H9 (cell line): ENCODE measurements at regions not wholly inside any gene's neighbourhood (a gene's known extent, or its start where the extent isn't known, plus 50 kb on each side); places are given as distances from the start of the nearest gene placed in this dataset.

Source experiments
- DNase-seq: peaks from one replicate; pipeline ENCODE4 v3.0.0-alpha.2; 2017
- H2AFZ ChIP-seq: one replicate; pipeline ENCODE4 v1.6.1; 2013; ENCODE audit warnings: mild to moderate bottlenecking, low read length, control low read depth, moderate library complexity
- H2AK5ac ChIP-seq: 2 replicates; pipeline ENCODE4 v1.6.1; 2013; ENCODE audit warnings: low read length, control low read depth, mixed read lengths; ENCODE audit not compliant: insufficient read length
- H2BK120ac ChIP-seq: one replicate; pipeline ENCODE4 v1.6.1; 2013; ENCODE audit warnings: low read depth, mild to moderate bottlenecking, low read length, control low read depth, inconsistent platforms; ENCODE audit not compliant: poor library complexity, severe bottlenecking
- H2BK12ac ChIP-seq: 2 replicates; pipeline ENCODE4 v1.6.1; 2013; ENCODE audit warnings: low read length, control low read depth, mixed read lengths, low read depth; ENCODE audit not compliant: insufficient read length
- H2BK15ac ChIP-seq: 2 replicates; pipeline ENCODE4 v1.6.1; 2013; ENCODE audit warnings: low read depth, low read length, control low read depth
- H2BK20ac ChIP-seq: one replicate; pipeline ENCODE4 v1.6.1; 2013; ENCODE audit warnings: low read depth, mild to moderate bottlenecking, low read length, control low read depth, inconsistent platforms; ENCODE audit not compliant: poor library complexity, severe bottlenecking
- H2BK5ac ChIP-seq: 2 replicates; pipeline ENCODE4 v1.6.1; 2013; ENCODE audit warnings: low read length, control low read depth, mixed read lengths; ENCODE audit not compliant: insufficient read length
- H3K14ac ChIP-seq: 2 replicates; pipeline ENCODE4 v1.6.1; 2013; ENCODE audit warnings: low read length, control low read depth; ENCODE audit not compliant: insufficient read depth
- H3K18ac ChIP-seq: 2 replicates; pipeline ENCODE4 v1.6.1; 2013; ENCODE audit warnings: low read depth, mild to moderate bottlenecking, mixed read lengths, low read length, control low read depth; ENCODE audit not compliant: insufficient read length
- H3K23ac ChIP-seq: 2 replicates; pipeline ENCODE4 v1.6.1; 2013; ENCODE audit warnings: low read length, control low read depth, mixed read lengths, low read depth; ENCODE audit not compliant: insufficient read length
- H3K23me2 ChIP-seq: 2 replicates; pipeline ENCODE4 v1.6.1; 2013; ENCODE audit warnings: low read depth, mild to moderate bottlenecking, mixed read lengths, low read length, control low read depth; ENCODE audit not compliant: insufficient read length, poor library complexity, severe bottlenecking
- H3K27ac ChIP-seq: 2 replicates; pipeline ENCODE4 v1.5.1; 2013; ENCODE audit warnings: low read length, control low read depth, mixed read lengths, low read depth; ENCODE audit not compliant: insufficient read length
- H3K27me3 ChIP-seq: 2 replicates; pipeline ENCODE4 v1.6.1; 2013; ENCODE audit warnings: low read length, control low read depth, inconsistent platforms; ENCODE audit not compliant: insufficient read depth
- H3K4ac ChIP-seq: 2 replicates; pipeline ENCODE4 v1.6.1; 2013; ENCODE audit warnings: low read depth, mild to moderate bottlenecking, control low read depth, inconsistent platforms, low read length, moderate library complexity
- H3K4me1 ChIP-seq: 2 replicates; pipeline ENCODE4 v1.6.1; 2013; ENCODE audit warnings: low read length, control low read depth, inconsistent platforms; ENCODE audit not compliant: insufficient read depth
- H3K4me2 ChIP-seq: 2 replicates; pipeline ENCODE4 v1.6.1; 2013; ENCODE audit warnings: low read length, control low read depth, mixed read lengths; ENCODE audit not compliant: insufficient read length, insufficient read depth
- H3K56ac ChIP-seq: 2 replicates; pipeline ENCODE4 v1.6.1; 2013; ENCODE audit warnings: low read depth, mild to moderate bottlenecking, mixed read lengths, low read length, control low read depth; ENCODE audit not compliant: insufficient read length
- H3K79me1 ChIP-seq: 2 replicates; pipeline ENCODE4 v1.6.1; 2013; ENCODE audit warnings: low read depth, mild to moderate bottlenecking, moderate library complexity, low read length, control low read depth, inconsistent platforms; ENCODE audit not compliant: insufficient read depth, poor library complexity, severe bottlenecking
- H3K79me2 ChIP-seq: 2 replicates; pipeline ENCODE4 v1.6.1; 2013; ENCODE audit warnings: low read length, control low read depth, inconsistent platforms; ENCODE audit not compliant: insufficient read depth
- H3K9ac ChIP-seq: 2 replicates; pipeline ENCODE4 v1.6.1; 2013; ENCODE audit warnings: low read length, control low read depth, mixed read lengths; ENCODE audit not compliant: insufficient read length; ENCODE audit errors: extremely low read depth
- H3K9me3 ChIP-seq: one replicate; pipeline ENCODE4 v1.6.1; 2013; ENCODE audit warnings: low read depth, low read length, inconsistent platforms; ENCODE audit not compliant: control insufficient read depth
- H3T11ph ChIP-seq: one replicate; pipeline ENCODE4 v1.6.1; 2013; ENCODE audit warnings: mild to moderate bottlenecking, low read length, control low read depth, inconsistent platforms
- H4K20me1 ChIP-seq: one replicate; pipeline ENCODE4 v1.6.1; 2013; ENCODE audit not compliant: control insufficient read depth, insufficient read length, insufficient read depth
- H4K5ac ChIP-seq: 2 replicates; pipeline ENCODE4 v1.6.1; 2013; ENCODE audit warnings: low read depth, mild to moderate bottlenecking, mixed read lengths, low read length, control low read depth; ENCODE audit not compliant: insufficient read length
- H4K8ac ChIP-seq: replicated peaks from 2 replicates; pipeline ENCODE4 v1.6.1; 2013; ENCODE audit warnings: low read length, control low read depth, mixed read lengths, low read depth; ENCODE audit not compliant: insufficient read length
- H4K91ac ChIP-seq: 2 replicates; pipeline ENCODE4 v1.6.1; 2013; ENCODE audit warnings: low read depth, mild to moderate bottlenecking, moderate library complexity, mixed read lengths, low read length, control low read depth; ENCODE audit not compliant: insufficient read length
- H3K27ac Mint-ChIP-seq, 3 experiments: 2 replicates in 2 of 3; 3 replicates in 1 of 3; pipeline ENCODE4 v1.8.0; 2020 to 2021; ENCODE audit warnings: mixed read lengths in 3 of 3, mild to moderate bottlenecking in 1 of 3, moderate library complexity in 1 of 3
- H3K27me3 Mint-ChIP-seq: 2 replicates; pipeline ENCODE4 v1.8.0; 2021; ENCODE audit warnings: low read depth, mild to moderate bottlenecking, moderate library complexity, mixed read lengths
- H3K36me3 Mint-ChIP-seq, 3 experiments: 2 replicates in 2 of 3; 3 replicates in 1 of 3; pipeline ENCODE4 v1.8.0; 2020 to 2021; ENCODE audit warnings: low read depth in 3 of 3, mixed read lengths in 3 of 3; ENCODE audit not compliant: insufficient read depth in 1 of 3
- H3K4me1 Mint-ChIP-seq, 2 experiments: 2 replicates each; pipeline ENCODE4 v1.8.0; 2020; ENCODE audit warnings: mixed read lengths in 2 of 2
- H3K4me3 Mint-ChIP-seq, 2 experiments: 2 replicates in 1 of 2; 3 replicates in 1 of 2; pipeline ENCODE4 v1.8.0; 2020 to 2021; ENCODE audit warnings: mild to moderate bottlenecking in 2 of 2, mixed read lengths in 2 of 2, moderate library complexity in 1 of 2
- H3K9me3 Mint-ChIP-seq, 2 experiments: 2 replicates in 1 of 2; 3 replicates in 1 of 2; pipeline ENCODE4 v1.8.0; 2020; ENCODE audit warnings: mild to moderate bottlenecking in 2 of 2, mixed read lengths in 2 of 2, moderate library complexity in 1 of 2
- CTCF ChIP-seq: fragments of 200-600 bp; sonication (generic); conservative IDR thresholded peaks from 3 replicates; pipeline ENCODE4 v1.8.0; 2021; ENCODE audit warnings: antibody characterized with exemption, mild to moderate bottlenecking
- WGBS: extraction: QIAGEN DNeasy Blood & Tissue Kit; methylation state at CpG from one replicate; pipeline ENCODE4 v1.1.7; 2013; ENCODE audit warnings: missing lambda C conversion rate, low lambda C conversion rate, mixed read lengths; ENCODE audit not compliant: insufficient read length; ENCODE audit errors: extremely low coverage; 5-methylcytosine and 5-hydroxymethylcytosine counted together

- H2BK12ac ChIP-seq, result no peak overlapping the region
- no peak overlapping the region for H4K91ac ChIP-seq
- H3K14ac ChIP-seq, result no peak overlapping the region
- H4K8ac ChIP-seq, result no peak overlapping the region
- Mint-ChIP-seq H3K9me3 (no peaks in the 10 kb centered on the region), H3K27ac (no peak overlapping the region), H3K36me3 (no peaks in the 10 kb centered on the region), H3K4me3 (no peak overlapping the region), H3K27me3 (no peaks in the 10 kb centered on the region), H3K4me1 (peaks cover 23 to 29% of the 10 kb centered on the region in 2 experiments)
- no peaks in the 10 kb centered on the region for H3K9me3 ChIP-seq
- H2BK20ac ChIP-seq, result no peak overlapping the region
- no peaks in the 10 kb centered on the region for H3K79me1 ChIP-seq
- H2BK15ac ChIP-seq, result no peak overlapping the region
- H3K23me2 ChIP-seq, result no peaks in the 10 kb centered on the region
- no peak overlapping the region for H4K5ac ChIP-seq
- H2AFZ ChIP-seq, result no peak overlapping the region
- no CpG with 5 or more reads among the region's 8 CpGs for WGBS
- peaks cover 10% of the 10 kb centered on the region for H3K4me1 ChIP-seq
- H4K20me1 ChIP-seq, result no peaks in the 10 kb centered on the region
- DNase-seq, result no peak
- no peak overlapping the region for H3K56ac ChIP-seq
- H3K4ac ChIP-seq, result no peak overlapping the region
- H2BK5ac ChIP-seq, result no peak overlapping the region
- no peak for TF ChIP-seq CTCF
- no peak overlapping the region for H3K4me2 ChIP-seq
- H3K79me2 ChIP-seq, result no peaks in the 10 kb centered on the region
- H3K23ac ChIP-seq, result no peak overlapping the region
- no peak overlapping the region for H2BK120ac ChIP-seq
- H3T11ph ChIP-seq, result no peak overlapping the region
- no peak overlapping the region for H3K9ac ChIP-seq
- no peak overlapping the region for H3K18ac ChIP-seq
- no peak overlapping the region for H2AK5ac ChIP-seq
- no peaks in the 10 kb centered on the region for H3K27me3 ChIP-seq
- no peak overlapping the region for H3K27ac ChIP-seq
Measured at GRCh38 chr17:15090533-15090932, 174.6 kb downstream of the PMP22 start.
